GM06990 (cell line): ENCODE measurements at regions not wholly inside any gene's neighbourhood (a gene's known extent, or its start where the extent isn't known, plus 50 kb on each side); places are given as distances from the start of the nearest gene placed in this dataset.

Source experiments
- DNase-seq: peaks from one replicate; pipeline ENCODE4 v3.0.0-alpha.2; 2011; ENCODE audit not compliant: insufficient read length; ENCODE audit errors: extremely low read depth
- H3K27me3 ChIP-seq: replicated peaks from 2 replicates; pipeline ENCODE4 v1.6.0; 2011; ENCODE audit warnings: low read length; ENCODE audit not compliant: control insufficient read depth, insufficient read depth
- H3K36me3 ChIP-seq: 2 replicates; pipeline ENCODE4 v1.5.1; 2011; ENCODE audit warnings: low read length; ENCODE audit not compliant: control insufficient read depth, insufficient read depth
- H3K4me3 ChIP-seq: replicated peaks from 2 replicates; pipeline ENCODE4 v1.5.1; 2011; ENCODE audit warnings: low read depth, mild to moderate bottlenecking, control low read depth, low read length
- TF ChIP-seq, protein P1 (sequence below): IDR thresholded peaks from 2 replicates; pipeline ENCODE4 v1.5.1; 2011; ENCODE audit warnings: low read length, control low read depth, mild to moderate bottlenecking, inconsistent platforms; ENCODE audit not compliant: insufficient read depth, poor library complexity, severe bottlenecking

GRCh38 chr4:149997881-149998421, 80.3 kb upstream of the DCLK2 start:
- Histone ChIP-seq H3K36me3 (no peaks in the 10 kb centered on the region), H3K4me3 (no peak overlapping the region), H3K27me3 (no peaks in the 10 kb centered on the region)
- TF ChIP-seq, protein P1, sequence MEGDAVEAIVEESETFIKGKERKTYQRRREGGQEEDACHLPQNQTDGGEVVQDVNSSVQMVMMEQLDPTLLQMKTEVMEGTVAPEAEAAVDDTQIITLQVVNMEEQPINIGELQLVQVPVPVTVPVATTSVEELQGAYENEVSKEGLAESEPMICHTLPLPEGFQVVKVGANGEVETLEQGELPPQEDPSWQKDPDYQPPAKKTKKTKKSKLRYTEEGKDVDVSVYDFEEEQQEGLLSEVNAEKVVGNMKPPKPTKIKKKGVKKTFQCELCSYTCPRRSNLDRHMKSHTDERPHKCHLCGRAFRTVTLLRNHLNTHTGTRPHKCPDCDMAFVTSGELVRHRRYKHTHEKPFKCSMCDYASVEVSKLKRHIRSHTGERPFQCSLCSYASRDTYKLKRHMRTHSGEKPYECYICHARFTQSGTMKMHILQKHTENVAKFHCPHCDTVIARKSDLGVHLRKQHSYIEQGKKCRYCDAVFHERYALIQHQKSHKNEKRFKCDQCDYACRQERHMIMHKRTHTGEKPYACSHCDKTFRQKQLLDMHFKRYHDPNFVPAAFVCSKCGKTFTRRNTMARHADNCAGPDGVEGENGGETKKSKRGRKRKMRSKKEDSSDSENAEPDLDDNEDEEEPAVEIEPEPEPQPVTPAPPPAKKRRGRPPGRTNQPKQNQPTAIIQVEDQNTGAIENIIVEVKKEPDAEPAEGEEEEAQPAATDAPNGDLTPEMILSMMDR = no peak
- DNase-seq = no peak

GRCh38 chr4:149999485-150000074, 78.7 kb upstream of the DCLK2 start:
- TF ChIP-seq, protein P1 = peak; percentile 66
- Histone ChIP-seq H3K27me3 (no peaks in the 10 kb centered on the region), H3K4me3 (no peak overlapping the region), H3K36me3 (no peaks in the 10 kb centered on the region)
- DNase-seq = peak; percentile 17

GRCh38 chr4:150001815-150002214, 76.4 kb upstream of the DCLK2 start:
- no peaks in the 10 kb centered on the region; the same call in 1 of the 2 replicates for H3K27me3 ChIP-seq
- TF ChIP-seq, protein P1 = no peak
- H3K4me3 ChIP-seq = no peak overlapping the region
- DNase-seq = no peak
- H3K36me3 ChIP-seq = no peaks in the 10 kb centered on the region

- TF ChIP-seq, protein P1 = no peak
Measured at GRCh38 chr4:150002561-150002960, 75.7 kb upstream of the DCLK2 start.

DNA sequence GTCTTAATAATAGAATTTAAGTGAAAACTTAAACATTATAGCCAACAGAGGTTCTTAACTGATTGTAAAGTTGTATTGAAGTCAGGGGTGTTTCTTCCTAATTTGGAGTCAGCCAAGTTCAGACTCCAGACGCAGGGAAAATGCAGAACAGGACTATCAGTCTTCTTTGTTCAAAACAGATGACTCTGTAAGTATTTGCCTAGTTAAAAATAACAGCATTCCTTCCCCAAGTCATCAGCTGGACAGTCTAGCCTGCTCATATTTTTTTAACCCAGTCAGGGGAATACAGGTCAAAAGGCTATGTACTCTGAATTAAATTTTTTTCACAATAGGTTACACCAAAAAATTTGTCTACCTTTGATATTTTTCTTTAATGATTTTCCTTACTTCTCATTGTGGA, 73.8 kb upstream of the DCLK2 start:
- TF ChIP-seq, protein P1 = no peak
- H3K27me3 ChIP-seq = no peaks in the 10 kb centered on the region; the same call in none of the 2 replicates
- no peak for DNase-seq
- no peak overlapping the region for H3K4me3 ChIP-seq
- H3K36me3 ChIP-seq = no peaks in the 10 kb centered on the region

More at GRCh38 chr4:150002561-150002960, 75.7 kb upstream of the DCLK2 start:
- Histone ChIP-seq H3K36me3 (no peaks in the 10 kb centered on the region), H3K27me3 (no peaks in the 10 kb centered on the region; the same call in 1 of the 2 replicates), H3K4me3 (no peak overlapping the region)
- DNase-seq = no peak

- no peaks in the 10 kb centered on the region for H3K36me3 ChIP-seq
- DNase-seq = no peak
- TF ChIP-seq, protein P1 = no peak
- H3K27me3 ChIP-seq = no peaks in the 10 kb centered on the region; the same call in none of the 2 replicates
- no peak overlapping the region for H3K4me3 ChIP-seq
Measured at GRCh38 chr4:150005537-150005936, 72.7 kb upstream of the DCLK2 start.
